Activated T-helper 17 cell treated with anti-CD3 and anti-CD28 coated beads, Interleukin-2, amount 50 U/mL, for 72 hours (primary cell): ENCODE measurements at regions not wholly inside any gene's neighbourhood (a gene's known extent, or its start where the extent isn't known, plus 50 kb on each side); places are given as distances from the start of the nearest gene placed in this dataset.

ENCODE experiments used
- ATAC-seq: fragments of 150-1000 bp; cut with Tn5 transposase; replicated peaks from 2 replicates; pipeline ENCODE4 v1.10.0; 2021; ENCODE audit warnings: mild to moderate bottlenecking, moderate library complexity
- H3K27ac Mint-ChIP-seq: one replicate; pipeline ENCODE4 v1.8.0; 2022; ENCODE audit warnings: mixed read lengths
- H3K27me3 Mint-ChIP-seq: one replicate; pipeline ENCODE4 v1.8.0; 2022; ENCODE audit warnings: mixed read lengths
- H3K36me3 Mint-ChIP-seq: one replicate; pipeline ENCODE4 v1.8.0; 2022; ENCODE audit warnings: low read depth, mild to moderate bottlenecking, mixed read lengths
- H3K4me1 Mint-ChIP-seq: one replicate; pipeline ENCODE4 v1.8.0; 2022; ENCODE audit warnings: mixed read lengths
- H3K4me3 Mint-ChIP-seq: one replicate; pipeline ENCODE4 v1.8.0; 2022; ENCODE audit warnings: mild to moderate bottlenecking, mixed read lengths
- H3K9me3 Mint-ChIP-seq: one replicate; pipeline ENCODE4 v1.8.0; 2022; ENCODE audit warnings: mixed read lengths

DNA sequence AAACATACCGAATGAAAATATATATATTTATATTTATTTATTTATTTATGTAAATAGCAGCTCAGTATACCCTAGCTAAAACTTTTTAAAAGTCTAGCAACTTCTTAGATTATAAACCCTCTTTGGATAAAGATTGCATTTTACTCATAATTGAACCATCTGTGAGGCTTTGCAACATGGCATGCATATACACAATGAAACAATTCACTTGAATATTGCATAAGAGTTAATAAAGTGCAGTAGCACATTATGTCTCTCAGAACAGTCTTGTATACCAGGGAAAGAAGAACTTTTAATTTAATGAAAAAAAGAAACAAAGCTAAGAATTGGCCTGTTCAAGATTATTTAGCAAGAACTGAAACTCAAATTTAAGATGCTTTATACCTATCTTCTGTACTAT lies 1363.9 kb upstream of the ADGRL2 start:
- peaks cover 7% of the 10 kb centered on the region for H3K9me3 Mint-ChIP-seq

DNA sequence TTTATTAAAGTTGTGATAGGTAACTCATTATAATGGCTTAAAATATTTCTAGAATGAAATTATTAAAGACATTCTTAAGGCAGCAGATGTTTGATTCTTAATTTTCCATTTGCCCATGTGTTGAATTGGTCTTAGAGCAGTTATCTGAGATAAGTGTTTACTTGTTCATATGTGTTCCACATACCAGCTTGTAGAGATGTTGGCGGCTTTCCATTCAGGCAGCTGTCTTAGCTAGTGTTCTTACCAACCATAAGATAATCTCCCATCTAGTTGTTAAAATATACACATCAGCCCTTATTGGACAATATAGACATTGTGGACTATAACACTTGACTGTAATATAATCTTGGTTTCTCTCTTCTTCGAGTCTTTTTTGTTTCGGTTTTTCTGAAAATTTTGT lies 1372.9 kb upstream of the ADGRL2 start:
- no peaks in the 10 kb centered on the region for H3K4me1 Mint-ChIP-seq
- peaks cover 8% of the 10 kb centered on the region for H3K9me3 Mint-ChIP-seq
- H3K36me3 Mint-ChIP-seq, result no peaks in the 10 kb centered on the region
- no peak overlapping the region for H3K27ac Mint-ChIP-seq
- H3K27me3 Mint-ChIP-seq, result no peaks in the 10 kb centered on the region
- no peak overlapping the region for H3K4me3 Mint-ChIP-seq
- ATAC-seq, result no peak

More for the DNA sequence above, 1363.9 kb upstream of the ADGRL2 start:
- Mint-ChIP-seq H3K27ac (no peak overlapping the region), H3K27me3 (no peaks in the 10 kb centered on the region), H3K36me3 (no peaks in the 10 kb centered on the region), H3K4me3 (no peak overlapping the region), H3K4me1 (no peaks in the 10 kb centered on the region)
- no peak for ATAC-seq

DNA sequence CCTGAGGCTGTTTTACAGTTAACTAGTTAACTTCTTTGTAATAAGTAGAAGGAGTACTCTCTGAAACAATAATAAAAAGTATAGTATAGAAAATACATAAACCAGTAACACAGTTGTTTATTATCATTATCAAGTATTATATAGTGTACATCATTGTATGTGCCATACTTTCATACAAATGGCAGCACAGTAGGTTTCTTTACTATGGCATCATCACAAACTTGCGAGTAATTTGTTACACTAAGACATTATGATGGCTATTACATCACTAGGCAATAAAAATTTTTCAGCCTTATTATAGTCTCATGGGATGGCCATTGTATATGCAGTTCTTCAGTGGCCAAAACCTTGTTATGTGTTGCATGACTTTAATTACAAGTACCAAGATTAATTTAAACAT lies 1376.5 kb upstream of the ADGRL2 start:
- no peaks in the 10 kb centered on the region for H3K4me1 Mint-ChIP-seq
- no peaks in the 10 kb centered on the region for H3K27me3 Mint-ChIP-seq
- ATAC-seq, result no peak
- no peak overlapping the region for H3K4me3 Mint-ChIP-seq
- H3K9me3 Mint-ChIP-seq, result no peaks in the 10 kb centered on the region
- no peaks in the 10 kb centered on the region for H3K36me3 Mint-ChIP-seq
- H3K27ac Mint-ChIP-seq, result no peak overlapping the region

DNA sequence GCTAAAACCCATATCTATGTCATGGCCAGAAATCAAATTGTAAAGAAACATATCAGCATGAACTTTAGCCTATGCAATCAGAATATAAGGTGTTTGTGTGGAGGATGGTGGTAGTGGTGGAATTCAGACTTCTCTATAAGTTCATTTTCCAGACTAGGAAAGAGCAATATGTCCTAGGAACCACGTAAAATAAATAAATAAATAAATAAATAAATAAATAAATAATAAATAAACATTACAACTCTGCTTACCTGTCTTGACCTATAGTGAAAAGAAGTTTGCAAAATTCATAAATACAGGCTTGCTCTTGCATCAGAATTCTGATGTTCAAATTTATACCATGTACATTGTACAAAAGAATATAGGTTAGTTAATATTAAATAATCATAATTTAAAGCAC lies 1382.6 kb upstream of the ADGRL2 start:
- Mint-ChIP-seq H3K4me3 (no peak overlapping the region), H3K4me1 (no peaks in the 10 kb centered on the region), H3K27ac (no peak overlapping the region), H3K9me3 (no peaks in the 10 kb centered on the region), H3K27me3 (no peaks in the 10 kb centered on the region), H3K36me3 (no peaks in the 10 kb centered on the region)
- ATAC-seq, result no peak

DNA sequence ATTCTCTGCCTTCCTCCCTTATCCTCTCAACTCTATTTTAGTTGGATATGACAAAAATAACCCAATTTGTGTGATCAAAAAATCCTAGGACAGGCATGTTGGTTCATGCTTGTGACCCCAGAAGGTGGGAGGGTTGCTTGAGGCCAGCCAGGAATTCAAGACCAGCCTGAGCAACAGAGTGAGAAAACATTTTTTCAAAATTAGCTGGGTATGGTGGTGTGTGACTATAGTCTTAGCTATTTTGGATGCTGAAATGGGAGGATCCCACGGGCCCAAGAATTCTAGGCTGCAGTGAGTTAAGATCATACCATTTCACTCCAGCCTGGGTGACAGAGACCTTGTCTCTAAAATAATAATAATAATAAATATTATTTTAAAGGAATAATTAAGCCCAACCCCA lies 1383.1 kb upstream of the ADGRL2 start:
- Mint-ChIP-seq H3K27ac (no peak overlapping the region), H3K4me1 (no peaks in the 10 kb centered on the region), H3K4me3 (no peak overlapping the region), H3K27me3 (no peaks in the 10 kb centered on the region), H3K9me3 (no peaks in the 10 kb centered on the region), H3K36me3 (no peaks in the 10 kb centered on the region)
- ATAC-seq, result no peak

DNA sequence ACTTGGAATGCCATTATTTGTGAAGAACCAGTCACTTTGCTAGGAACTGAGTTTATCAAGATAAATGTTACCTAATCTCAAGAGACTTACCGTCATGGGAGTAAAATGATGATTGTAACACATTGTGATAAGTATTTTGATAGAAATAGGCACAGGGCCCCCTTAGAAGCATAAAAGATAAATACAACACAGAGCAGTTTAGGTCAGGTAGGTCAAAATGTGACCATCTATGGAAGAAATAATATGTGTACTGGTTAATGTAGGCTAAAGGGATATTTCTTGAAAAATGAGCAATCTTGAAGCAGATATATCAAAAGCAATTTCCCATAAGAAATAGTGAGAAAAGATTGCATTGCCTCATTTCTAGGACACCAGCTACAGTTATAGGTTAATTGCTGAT lies 1386.8 kb upstream of the ADGRL2 start:
- Mint-ChIP-seq H3K4me1 (no peaks in the 10 kb centered on the region), H3K4me3 (no peak overlapping the region), H3K9me3 (peaks cover 7% of the 10 kb centered on the region), H3K36me3 (no peaks in the 10 kb centered on the region), H3K27ac (no peak overlapping the region), H3K27me3 (no peaks in the 10 kb centered on the region)
- ATAC-seq, result no peak

DNA sequence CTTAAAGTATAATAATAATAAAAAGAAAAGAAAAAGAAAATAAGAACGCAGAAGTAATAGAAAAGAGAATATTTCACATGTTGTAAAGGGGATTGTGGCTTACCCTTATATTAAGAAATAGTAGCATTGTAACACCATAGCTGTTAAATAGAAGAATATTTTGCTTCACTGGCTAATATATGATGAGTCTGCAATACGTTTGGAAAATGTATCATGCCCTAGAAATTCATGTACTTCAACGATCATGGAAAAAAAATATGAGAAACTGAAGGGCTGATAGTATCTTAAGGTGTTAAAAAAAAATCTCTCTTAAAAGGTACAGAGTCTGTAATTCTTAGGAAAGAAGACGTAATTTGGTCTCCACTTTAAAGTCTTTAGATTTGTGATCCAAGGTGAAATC lies 1390.5 kb upstream of the ADGRL2 start:
- Mint-ChIP-seq H3K36me3 (no peaks in the 10 kb centered on the region), H3K4me1 (no peaks in the 10 kb centered on the region), H3K27me3 (no peaks in the 10 kb centered on the region), H3K27ac (no peak overlapping the region), H3K9me3 (peaks cover 7% of the 10 kb centered on the region), H3K4me3 (no peak overlapping the region)
- ATAC-seq, result no peak

DNA sequence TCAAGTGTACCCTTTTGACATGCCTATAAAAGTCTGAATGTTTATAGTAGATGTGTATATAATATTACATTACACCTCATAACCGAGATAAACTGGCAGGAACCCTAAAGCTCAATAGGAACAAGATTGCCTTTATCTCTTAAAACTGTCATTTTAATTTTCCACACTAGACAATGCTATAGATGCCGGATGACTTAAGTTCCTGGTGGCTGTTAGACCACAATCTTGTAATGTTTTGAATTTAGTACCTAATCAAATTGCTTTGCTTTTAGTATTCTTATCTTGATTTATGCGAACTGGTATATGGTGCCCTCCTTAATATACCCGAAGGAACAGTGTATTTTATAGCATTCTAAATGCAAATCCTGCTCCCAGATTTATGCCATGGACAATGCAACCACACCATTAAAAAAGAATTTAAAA lies 1397.0 kb upstream of the ADGRL4 start:
- no peaks in the 10 kb centered on the region for H3K27me3 Mint-ChIP-seq
- H3K4me1 Mint-ChIP-seq, result no peaks in the 10 kb centered on the region
- H3K9me3 Mint-ChIP-seq, result peaks cover 6% of the 10 kb centered on the region
- H3K27ac Mint-ChIP-seq, result no peak overlapping the region
- ATAC-seq, result no peak
- no peaks in the 10 kb centered on the region for H3K36me3 Mint-ChIP-seq
- H3K4me3 Mint-ChIP-seq, result no peak overlapping the region

DNA sequence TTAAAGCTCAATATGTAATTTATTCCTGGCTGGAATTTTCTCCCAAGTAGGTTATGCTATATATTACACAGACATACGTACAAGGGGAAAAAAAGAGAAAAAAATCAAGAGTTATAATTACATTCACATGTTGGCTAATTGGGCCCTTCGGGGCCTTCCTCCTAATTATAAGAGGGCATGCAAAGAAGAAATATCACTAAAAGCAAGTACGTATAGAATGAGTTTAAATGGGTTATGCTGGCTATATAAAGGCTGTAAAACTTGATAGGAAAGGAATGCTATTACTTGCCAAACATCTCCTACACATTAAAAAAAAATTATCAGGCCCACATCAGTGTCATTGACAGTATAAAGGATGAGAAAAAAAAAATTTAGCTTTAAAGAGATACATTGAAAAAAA lies 1396.1 kb upstream of the ADGRL4 start:
- no peak for ATAC-seq
- H3K36me3 Mint-ChIP-seq, result no peaks in the 10 kb centered on the region
- no peak overlapping the region for H3K27ac Mint-ChIP-seq
- peaks cover 6% of the 10 kb centered on the region for H3K9me3 Mint-ChIP-seq
- H3K4me1 Mint-ChIP-seq, result no peaks in the 10 kb centered on the region
- no peak overlapping the region for H3K4me3 Mint-ChIP-seq
- no peaks in the 10 kb centered on the region for H3K27me3 Mint-ChIP-seq

DNA sequence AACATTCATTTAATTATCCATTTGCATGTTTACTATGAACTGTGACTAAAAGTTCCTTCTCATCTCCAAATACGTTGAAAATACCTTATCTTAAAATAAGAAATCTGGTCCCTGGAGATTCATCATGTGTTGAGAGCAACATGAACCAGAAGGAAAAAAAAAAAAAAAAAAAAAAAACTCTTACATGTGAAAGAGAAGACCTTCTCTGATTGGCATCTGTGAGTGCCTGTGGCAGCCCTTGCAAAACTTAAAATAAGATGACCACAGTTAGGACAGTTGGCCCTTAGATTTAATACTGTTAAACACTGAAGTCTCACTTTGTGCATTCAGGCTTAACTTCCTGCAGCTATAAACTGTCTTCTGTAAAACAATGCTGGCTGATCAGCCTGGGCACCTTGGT lies 1395.2 kb upstream of the ADGRL4 start:
- Mint-ChIP-seq H3K9me3 (peaks cover 6% of the 10 kb centered on the region), H3K4me3 (no peak overlapping the region), H3K27ac (no peak overlapping the region), H3K4me1 (no peaks in the 10 kb centered on the region), H3K36me3 (no peaks in the 10 kb centered on the region), H3K27me3 (no peaks in the 10 kb centered on the region)
- no peak for ATAC-seq

DNA sequence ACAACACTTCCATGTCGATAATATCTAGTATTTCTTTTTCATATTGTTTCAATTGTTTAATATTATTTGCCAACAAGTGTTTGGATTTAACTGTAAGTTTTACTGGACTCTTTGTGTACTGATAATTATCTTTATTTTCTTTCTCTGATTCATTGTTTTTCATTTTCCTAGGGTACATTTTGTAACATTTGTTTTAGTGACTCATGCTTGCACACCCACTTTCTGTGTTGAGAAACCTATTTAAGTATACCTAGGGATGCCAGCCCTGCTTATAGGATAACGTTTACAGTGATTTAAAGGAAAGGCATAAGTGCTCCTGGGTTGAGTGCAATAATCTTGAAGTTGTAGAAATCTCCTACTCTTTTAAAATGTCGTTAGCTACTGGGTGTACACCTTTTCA lies 1386.0 kb upstream of the ADGRL4 start:
- no peak overlapping the region for H3K27ac Mint-ChIP-seq
- H3K9me3 Mint-ChIP-seq, result peaks cover 15% of the 10 kb centered on the region
- H3K4me1 Mint-ChIP-seq, result no peaks in the 10 kb centered on the region
- H3K36me3 Mint-ChIP-seq, result no peaks in the 10 kb centered on the region
- no peak for ATAC-seq
- H3K4me3 Mint-ChIP-seq, result no peak overlapping the region
- H3K27me3 Mint-ChIP-seq, result no peaks in the 10 kb centered on the region

DNA sequence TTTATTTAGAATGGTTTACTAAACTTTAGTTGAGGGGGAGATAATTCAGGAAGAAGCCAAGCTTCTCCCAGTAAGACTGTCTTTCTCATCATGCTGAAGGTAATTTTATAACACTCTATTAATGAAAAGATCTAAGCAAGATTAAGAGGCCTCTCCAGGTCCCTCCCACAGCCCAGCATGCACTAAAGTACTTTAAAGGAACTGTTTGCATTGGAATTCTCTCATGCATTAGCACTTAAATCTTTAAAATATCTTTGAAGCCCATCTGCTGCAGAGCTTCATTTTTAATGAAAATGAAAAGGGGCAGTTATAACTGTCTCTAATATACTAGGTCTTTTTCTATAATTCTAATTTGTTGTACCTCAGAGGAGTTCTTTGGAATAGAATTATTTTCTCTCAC lies 1379.1 kb upstream of the ADGRL4 start:
- Mint-ChIP-seq H3K27ac (no peak overlapping the region), H3K4me1 (no peaks in the 10 kb centered on the region), H3K9me3 (peaks cover 18% of the 10 kb centered on the region)

DNA sequence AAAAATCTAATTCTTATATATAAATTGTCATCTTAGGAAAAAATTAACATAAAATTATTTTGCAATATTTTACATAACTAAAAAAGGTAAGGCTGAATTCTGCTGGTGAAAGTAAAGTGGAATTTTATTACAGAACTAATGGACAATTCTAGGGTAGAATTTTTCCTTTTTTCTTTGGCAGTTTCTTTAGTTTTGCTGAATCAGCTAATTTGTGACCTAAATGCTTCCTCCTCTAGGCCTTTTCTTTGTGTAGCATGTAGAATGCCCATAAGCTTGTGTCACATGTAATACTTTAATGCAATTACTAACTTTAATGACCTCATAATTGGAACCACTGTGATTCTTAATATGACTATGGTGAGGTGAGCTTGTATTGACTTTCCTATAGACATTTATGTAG lies 1378.4 kb upstream of the ADGRL4 start:
- no peaks in the 10 kb centered on the region for H3K4me1 Mint-ChIP-seq
- no peaks in the 10 kb centered on the region for H3K27me3 Mint-ChIP-seq
- H3K36me3 Mint-ChIP-seq, result no peaks in the 10 kb centered on the region
- ATAC-seq, result no peak
- peaks cover 13% of the 10 kb centered on the region for H3K9me3 Mint-ChIP-seq
- H3K27ac Mint-ChIP-seq, result no peak overlapping the region
- H3K4me3 Mint-ChIP-seq, result no peak overlapping the region

More for the DNA sequence above, 1379.1 kb upstream of the ADGRL4 start:
- no peaks in the 10 kb centered on the region for H3K36me3 Mint-ChIP-seq
- no peak for ATAC-seq
- H3K27me3 Mint-ChIP-seq, result no peaks in the 10 kb centered on the region
- no peak overlapping the region for H3K4me3 Mint-ChIP-seq

DNA sequence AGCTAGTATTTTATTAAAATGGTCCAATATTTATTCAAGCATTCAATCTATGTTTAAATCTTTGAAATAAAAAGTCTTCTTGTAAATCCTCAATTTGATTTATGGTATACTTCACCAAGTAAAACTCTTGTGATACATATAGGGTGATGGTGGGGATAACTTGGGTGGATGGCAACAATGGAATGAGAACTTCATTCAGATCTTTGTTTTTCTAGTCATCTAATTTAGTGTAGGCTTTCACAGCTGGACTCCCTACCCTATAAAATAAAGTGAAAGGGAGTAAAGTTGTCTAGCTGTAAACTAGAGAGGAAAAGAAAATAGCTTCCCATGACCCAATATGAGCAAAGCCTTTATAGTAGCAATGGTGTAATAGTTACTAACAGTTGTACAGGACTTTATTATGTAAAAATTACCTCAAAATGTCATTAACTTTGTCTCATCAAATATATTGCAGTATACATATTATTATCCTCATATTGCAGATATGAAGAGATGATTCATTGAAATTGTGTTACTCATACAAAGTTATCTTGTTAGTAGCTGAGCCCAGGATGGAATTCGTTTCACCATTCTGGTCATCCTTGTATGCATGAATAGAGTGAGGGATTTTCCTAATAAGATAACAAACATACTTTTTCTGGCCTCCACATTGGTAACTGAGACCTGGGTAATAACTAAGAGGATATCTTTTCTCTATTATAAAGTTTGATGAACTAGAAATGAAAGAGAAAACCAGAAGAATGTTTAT lies 1377.7 kb upstream of the ADGRL4 start:
- Mint-ChIP-seq H3K4me1 (no peaks in the 10 kb centered on the region), H3K27me3 (no peaks in the 10 kb centered on the region), H3K4me3 (no peak overlapping the region), H3K9me3 (peaks cover 8% of the 10 kb centered on the region), H3K36me3 (no peaks in the 10 kb centered on the region), H3K27ac (no peak overlapping the region)
- no peak for ATAC-seq

DNA sequence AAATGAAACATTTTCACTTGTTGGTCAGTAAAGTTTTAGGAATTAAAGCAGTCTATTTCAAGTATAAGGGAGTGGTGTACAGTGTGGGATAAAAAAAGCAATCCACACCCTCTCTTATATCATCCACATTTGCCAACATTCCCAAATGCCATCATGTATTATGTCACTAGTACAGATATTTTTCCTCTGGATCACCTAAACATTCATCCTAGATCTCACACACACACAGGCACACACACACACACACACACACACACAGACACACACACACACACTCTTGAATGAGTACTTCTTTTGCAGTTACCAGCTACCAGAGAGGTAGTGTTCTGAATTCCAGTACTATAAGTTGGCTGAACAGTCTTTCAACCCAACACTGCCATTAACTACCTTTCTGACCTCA lies 1369.1 kb upstream of the ADGRL4 start:
- H3K27me3 Mint-ChIP-seq, result no peaks in the 10 kb centered on the region
- no peak for ATAC-seq
- H3K36me3 Mint-ChIP-seq, result no peaks in the 10 kb centered on the region
- H3K4me1 Mint-ChIP-seq, result no peaks in the 10 kb centered on the region
- no peak overlapping the region for H3K27ac Mint-ChIP-seq
- no peaks in the 10 kb centered on the region for H3K9me3 Mint-ChIP-seq
- no peak overlapping the region for H3K4me3 Mint-ChIP-seq

DNA sequence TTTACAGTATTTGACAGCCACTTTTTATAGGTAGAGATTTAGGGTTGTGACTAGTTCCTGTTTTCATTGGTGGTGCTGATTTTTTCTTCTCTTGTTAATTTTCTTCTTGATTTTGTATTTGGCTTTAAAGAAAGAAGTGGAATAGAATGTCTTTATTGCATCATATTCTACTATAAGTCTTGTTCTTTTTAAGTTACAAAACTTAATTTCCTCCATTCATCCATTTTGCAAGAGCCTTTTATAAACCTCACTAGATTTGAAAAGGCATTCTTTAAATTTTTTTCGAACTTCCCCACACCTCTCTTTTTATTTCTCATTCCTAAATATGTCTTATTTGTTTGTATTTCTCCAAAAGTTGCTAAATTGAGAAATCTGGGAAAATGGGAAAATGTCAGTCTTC lies 1368.6 kb upstream of the ADGRL4 start:
- Mint-ChIP-seq H3K4me1 (no peaks in the 10 kb centered on the region), H3K4me3 (no peak overlapping the region), H3K9me3 (no peaks in the 10 kb centered on the region), H3K36me3 (no peaks in the 10 kb centered on the region), H3K27me3 (no peaks in the 10 kb centered on the region), H3K27ac (no peak overlapping the region)
- no peak for ATAC-seq
